ENCODE measurements at regions not wholly inside any gene's neighbourhood (a gene's known extent, or its start where the extent isn't known, plus 50 kb on each side); places are given as distances from the start of the nearest gene placed in this dataset.

DNA sequence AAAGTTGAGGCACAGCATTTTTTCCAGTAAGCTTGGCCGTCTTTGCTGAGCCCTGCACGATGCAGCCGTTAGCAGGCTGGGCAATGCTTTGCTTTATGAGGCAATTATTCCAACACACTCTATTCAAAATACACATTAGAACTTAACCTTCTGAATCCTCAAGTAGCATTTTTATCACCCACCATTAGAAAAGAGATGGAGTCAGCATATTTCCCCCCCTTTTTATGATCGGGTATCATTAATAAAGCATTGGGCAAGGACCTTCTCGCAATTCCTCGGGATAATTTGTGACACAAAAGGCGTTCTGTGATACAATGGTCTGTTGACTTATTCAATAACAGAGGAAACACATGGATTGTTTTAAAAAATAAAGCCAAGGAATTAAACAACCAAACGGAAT is 374.5 kb upstream of the RBFOX1 start:
- TF ChIP-seq POLR2A (IDR thresholded peaks at IDR 0.05) = no peak
- TF ChIP-seq, protein P1, sequence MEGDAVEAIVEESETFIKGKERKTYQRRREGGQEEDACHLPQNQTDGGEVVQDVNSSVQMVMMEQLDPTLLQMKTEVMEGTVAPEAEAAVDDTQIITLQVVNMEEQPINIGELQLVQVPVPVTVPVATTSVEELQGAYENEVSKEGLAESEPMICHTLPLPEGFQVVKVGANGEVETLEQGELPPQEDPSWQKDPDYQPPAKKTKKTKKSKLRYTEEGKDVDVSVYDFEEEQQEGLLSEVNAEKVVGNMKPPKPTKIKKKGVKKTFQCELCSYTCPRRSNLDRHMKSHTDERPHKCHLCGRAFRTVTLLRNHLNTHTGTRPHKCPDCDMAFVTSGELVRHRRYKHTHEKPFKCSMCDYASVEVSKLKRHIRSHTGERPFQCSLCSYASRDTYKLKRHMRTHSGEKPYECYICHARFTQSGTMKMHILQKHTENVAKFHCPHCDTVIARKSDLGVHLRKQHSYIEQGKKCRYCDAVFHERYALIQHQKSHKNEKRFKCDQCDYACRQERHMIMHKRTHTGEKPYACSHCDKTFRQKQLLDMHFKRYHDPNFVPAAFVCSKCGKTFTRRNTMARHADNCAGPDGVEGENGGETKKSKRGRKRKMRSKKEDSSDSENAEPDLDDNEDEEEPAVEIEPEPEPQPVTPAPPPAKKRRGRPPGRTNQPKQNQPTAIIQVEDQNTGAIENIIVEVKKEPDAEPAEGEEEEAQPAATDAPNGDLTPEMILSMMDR (IDR thresholded peaks at IDR 0.05) = no peak
